H1 (cell line): ENCODE measurements at regions not wholly inside any gene's neighbourhood (a gene's known extent, or its start where the extent isn't known, plus 50 kb on each side); places are given as distances from the start of the nearest gene placed in this dataset.

Source experiments
- CTCF ChIA-PET: fragments of 300-600 bp; sonication (Branson Sonifier 250); formaldehyde crosslinking; loops from one replicate; lab custom pipeline; 2021; ENCODE audit not compliant: partially characterized antibody; lab: Charles Lee
- POLR2A ChIA-PET: fragments of 300-600 bp; sonication (Branson Sonifier 250); formaldehyde crosslinking; loops from one replicate; lab custom pipeline; 2021; ENCODE audit warnings: inconsistent platforms; ENCODE audit not compliant: partially characterized antibody; lab: Charles Lee
- DNase-seq, 2 experiments: peaks; one replicate each; pipeline versions ENCODE4 v3.0.0 to v3.0.0-alpha.2; 2010 to 2022; ENCODE audit warnings: low spot score in 2 of 2, low read depth in 1 of 2, mixed read lengths in 1 of 2
- FAIRE-seq: peaks from 2 replicates; lab custom pipeline; 2011; peaks lifted over from hg19 to GRCh38; lab: Jason Lieb, UNC
- H2AFZ ChIP-seq: 2 replicates; pipeline ENCODE4 v1.8.1; 2012; ENCODE audit warnings: low read length, inconsistent platforms
- H2AK5ac ChIP-seq: 2 replicates; pipeline ENCODE4 v1.6.1; 2013; ENCODE audit warnings: low read depth, low read length
- H2BK120ac ChIP-seq: replicated peaks from 2 replicates; pipeline ENCODE3; 2013; ENCODE audit warnings: low read depth, low read length, inconsistent platforms
- H2BK12ac ChIP-seq: 2 replicates; pipeline ENCODE4 v1.6.1; 2013; ENCODE audit warnings: low read depth, low read length
- H2BK15ac ChIP-seq: 2 replicates; pipeline ENCODE4 v1.6.1; 2013; ENCODE audit warnings: low read length
- H2BK20ac ChIP-seq: 2 replicates; pipeline ENCODE4 v1.6.1; 2013; ENCODE audit warnings: low read length
- H2BK5ac ChIP-seq: 2 replicates; pipeline ENCODE4 v1.6.1; 2013; ENCODE audit warnings: low read depth, low read length
- H3K14ac ChIP-seq: 2 replicates; pipeline ENCODE4 v1.6.1; 2013; ENCODE audit warnings: inconsistent platforms; ENCODE audit not compliant: insufficient read length
- H3K18ac ChIP-seq: 2 replicates; pipeline ENCODE4 v1.6.1; 2013; ENCODE audit warnings: low read length; ENCODE audit errors: extremely low read depth
- H3K23ac ChIP-seq: 2 replicates; pipeline ENCODE4 v1.6.1; 2013; ENCODE audit warnings: inconsistent platforms; ENCODE audit not compliant: insufficient read length
- H3K23me2 ChIP-seq: 2 replicates; pipeline ENCODE4 v1.6.1; 2013; ENCODE audit warnings: low read depth, low read length
- H3K27ac ChIP-seq: 2 replicates; pipeline ENCODE4 v1.6.1; 2011; ENCODE audit warnings: low read depth, low read length, inconsistent platforms
- H3K27me3 ChIP-seq, 4 experiments: replicated peaks in 1 of 4; 1 replicate in 1 of 4; 2 replicates in 3 of 4; pipeline versions ENCODE4 v1.6.1 to v1.8.1; 2011 to 2013; ENCODE audit warnings: low read length in 3 of 4, mild to moderate bottlenecking in 3 of 4, inconsistent platforms in 2 of 4, mixed read lengths in 2 of 4, moderate library complexity in 1 of 4; ENCODE audit not compliant: control insufficient read depth in 3 of 4, insufficient read depth in 3 of 4; ENCODE audit errors: extremely low read depth in 1 of 4
- H3K36me3 ChIP-seq, 4 experiments: 2 replicates each; pipeline versions ENCODE4 v1.6.1 to v1.8.1; 2011 to 2013; ENCODE audit warnings: mild to moderate bottlenecking in 4 of 4, low read length in 3 of 4, moderate library complexity in 2 of 4, control low read depth in 1 of 4, inconsistent platforms in 1 of 4; ENCODE audit not compliant: insufficient read depth in 4 of 4, control insufficient read depth in 2 of 4
- H3K4ac ChIP-seq: replicated peaks from 2 replicates; pipeline ENCODE3; 2013; ENCODE audit warnings: low read length, low read depth, mixed read lengths, inconsistent platforms; ENCODE audit not compliant: insufficient read length
- H3K4me1 ChIP-seq, 4 experiments: replicated peaks in 1 of 4; 1 replicate in 1 of 4; 2 replicates in 3 of 4; pipeline versions ENCODE4 v1.6.1 to v1.8.1; 2011 to 2013; ENCODE audit warnings: low read length in 3 of 4, inconsistent platforms in 2 of 4, mixed read lengths in 1 of 4; ENCODE audit not compliant: insufficient read depth in 4 of 4, control insufficient read depth in 3 of 4
- H3K4me2 ChIP-seq, 2 experiments: 2 replicates each; pipeline versions ENCODE4 v1.6.1 to v1.8.1; 2011 to 2013; ENCODE audit warnings: low read depth in 2 of 2, low read length in 2 of 2, control low read depth in 1 of 2, inconsistent platforms in 1 of 2, mild to moderate bottlenecking in 1 of 2; ENCODE audit not compliant: insufficient read depth in 1 of 2
- H3K4me3 ChIP-seq, 4 experiments: fragments of 200-600, 300-600 bp in 1 of 4; sonication (generic), shearing (Covaris generic), sonication (Bioruptor Twin) in 1 of 4; 2 replicates each; pipeline versions ENCODE4 v1.5.1 to v1.8.1; 2011 to 2016; ENCODE audit warnings: low read length in 4 of 4, low read depth in 3 of 4, control low read depth in 2 of 4, inconsistent platforms in 2 of 4, mild to moderate bottlenecking in 2 of 4, mixed read lengths in 1 of 4, moderate library complexity in 1 of 4; ENCODE audit not compliant: insufficient read depth in 2 of 4; ENCODE audit errors: extremely low read depth in 1 of 4
- H3K56ac ChIP-seq: replicated peaks from 2 replicates; pipeline ENCODE3; 2013; ENCODE audit warnings: low read depth, mild to moderate bottlenecking, mixed read lengths, low read length, inconsistent platforms; ENCODE audit not compliant: insufficient read length
- H3K79me1 ChIP-seq: 2 replicates; pipeline ENCODE4 v1.6.1; 2013; ENCODE audit warnings: low read depth, low read length, control low read depth
- H3K79me2 ChIP-seq, 2 experiments: 2 replicates each; pipeline versions ENCODE4 v1.6.1 to v1.8.1; 2012 to 2013; ENCODE audit warnings: low read length in 2 of 2, mild to moderate bottlenecking in 2 of 2, inconsistent platforms in 1 of 2; ENCODE audit not compliant: insufficient read depth in 2 of 2, control insufficient read depth in 1 of 2
- H3K9ac ChIP-seq, 4 experiments: replicated peaks in 1 of 4; 1 replicate in 1 of 4; 2 replicates in 3 of 4; pipeline versions ENCODE4 v1.6.1 to v1.8.1; 2011 to 2013; ENCODE audit warnings: low read depth in 3 of 4, low read length in 3 of 4, control low read depth in 2 of 4, mild to moderate bottlenecking in 2 of 4, moderate library complexity in 2 of 4, inconsistent platforms in 1 of 4; ENCODE audit errors: extremely low read depth in 1 of 4
- H3K9me3 ChIP-seq, 2 experiments: 2 replicates each; pipeline versions ENCODE4 v1.6.1 to v1.8.1; 2012 to 2013; ENCODE audit warnings: mild to moderate bottlenecking in 2 of 2, moderate library complexity in 2 of 2, control low read depth in 1 of 2, inconsistent platforms in 1 of 2, low read depth in 1 of 2, low read length in 1 of 2, mixed read lengths in 1 of 2; ENCODE audit not compliant: insufficient read depth in 2 of 2
- H4K20me1 ChIP-seq, 2 experiments: replicated peaks in 1 of 2; 2 replicates each; pipeline versions ENCODE3 to v1.8.1; 2011 to 2013; ENCODE audit warnings: inconsistent platforms in 2 of 2, low read length in 2 of 2, mild to moderate bottlenecking in 1 of 2; ENCODE audit not compliant: insufficient read depth in 2 of 2, control insufficient read depth in 1 of 2
- H4K5ac ChIP-seq: 2 replicates; pipeline ENCODE4 v1.6.1; 2013; ENCODE audit warnings: low read length, low read depth, mixed read lengths, inconsistent platforms; ENCODE audit not compliant: insufficient read length
- H4K8ac ChIP-seq: 2 replicates; pipeline ENCODE4 v1.8.0; 2013; ENCODE audit warnings: mild to moderate bottlenecking, moderate library complexity, low read length, inconsistent platforms; ENCODE audit not compliant: insufficient read depth; ENCODE audit errors: extremely low read depth
- H4K91ac ChIP-seq: replicated peaks from 2 replicates; pipeline ENCODE3; 2013; ENCODE audit warnings: low read length, mixed read lengths, inconsistent platforms; ENCODE audit not compliant: insufficient read length
- EP300 ChIP-seq, 2 experiments: IDR thresholded peaks; 1 replicate in 1 of 2; 2 replicates in 1 of 2; pipeline ENCODE4 v1.6.1; 2011 to 2012; ENCODE audit warnings: low read depth in 2 of 2, low read length in 2 of 2, mild to moderate bottlenecking in 2 of 2, borderline replicate concordance in 1 of 2, inconsistent platforms in 1 of 2, moderate library complexity in 1 of 2
- KDM5A ChIP-seq: fragments of 200-600 bp; IDR thresholded peaks from 2 replicates; pipeline ENCODE4 v1.7.1; 2012; ENCODE audit warnings: mild to moderate bottlenecking, low read length, inconsistent platforms, mixed read lengths
- whole genome bisulfite sequencing, 2 experiments: shearing (Covaris generic) in 1 of 2; methylation state at CpG; one replicate each; pipeline versions ENCODE4 v1.1.6 to v1.1.7; 2013 to 2015; ENCODE audit warnings: low lambda C conversion rate in 2 of 2, mixed read lengths in 2 of 2, inconsistent platforms in 1 of 2, low coverage in 1 of 2, missing lambda C conversion rate in 1 of 2; ENCODE audit not compliant: insufficient replicate concordance in 2 of 2, insufficient coverage in 1 of 2, insufficient read length in 1 of 2; ENCODE audit errors: extremely low coverage in 1 of 2, missing lambda C conversion rate in 1 of 2; 5-methylcytosine and 5-hydroxymethylcytosine counted together

DNA sequence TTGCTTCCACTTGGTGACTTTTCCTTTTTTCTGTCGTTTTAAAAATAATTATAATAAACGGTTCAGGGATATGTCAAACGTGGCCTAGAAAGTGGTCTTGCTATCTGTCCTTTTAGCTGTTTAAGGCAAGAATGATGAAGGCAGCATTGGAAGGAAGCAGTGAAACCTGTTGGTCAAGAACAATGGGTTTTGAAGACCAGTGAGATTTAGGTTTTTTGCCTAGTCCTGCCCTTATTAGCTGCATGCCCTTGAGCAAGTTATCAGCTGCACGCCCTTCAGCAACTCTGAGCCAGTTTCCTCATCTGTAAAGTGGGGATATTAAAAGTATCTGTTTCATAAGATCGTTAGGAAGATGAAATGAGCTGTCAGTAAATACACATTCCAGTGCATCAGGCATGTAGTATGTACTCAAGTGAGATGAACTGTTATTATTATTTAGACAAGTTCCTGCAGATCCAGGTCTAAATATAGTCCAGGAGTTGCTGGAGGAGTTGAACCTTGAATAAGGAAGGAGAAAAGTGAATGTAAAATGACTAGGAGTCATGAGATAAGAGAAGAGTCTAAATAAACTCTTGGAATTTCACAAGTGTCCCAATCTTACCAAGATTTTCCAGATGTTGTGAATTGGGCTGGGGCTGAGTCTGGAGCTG, 90.8 kb upstream of the HSD17B12 start:
- Histone ChIP-seq H3K56ac (no peak overlapping the region), H2BK120ac (no peak overlapping the region), H3K18ac (no peak overlapping the region), H2BK12ac (no peak overlapping the region), H3K23me2 (no peaks in the 10 kb centered on the region), H3K79me1 (no peaks in the 10 kb centered on the region), H2BK5ac (no peak overlapping the region), H4K5ac (no peak overlapping the region), H2BK20ac (no peak overlapping the region), H3K9me3 (no peaks in the 10 kb centered on the region), H3K4me3 (no peak overlapping the region), H3K9ac (no peak overlapping the region; a peak in 1 of 7 replicates), H3K36me3 (no peaks in the 10 kb centered on the region), H3K4me1 (no peaks in the 10 kb centered on the region), H4K91ac (no peak overlapping the region), H2AK5ac (no peak overlapping the region), H3K27ac (no peak overlapping the region), H4K20me1 (no peaks in the 10 kb centered on the region), H3K79me2 (no peaks in the 10 kb centered on the region), H3K4ac (no peak overlapping the region), H3K23ac (no peak overlapping the region), H3K14ac (no peak overlapping the region), H2AFZ (no peak overlapping the region), H2BK15ac (peak overlapping the region; percentile 31; the same call in 1 of the 2 replicates), H3K27me3 (peaks cover 3 to 6% (median 6%) of the 10 kb centered on the region in 4 experiments), H4K8ac (no peak overlapping the region), H3K4me2 (no peak overlapping the region)
- CTCF ChIA-PET = interaction anchor here (0.6 to 1.8 kb wide), 4 partner anchors 8 to 274 kb away, joined by 3 to 7 read pairs (median 3); no protein-coding TSS in a partner anchor
- POLR2A ChIA-PET = no interaction called here
- 92% methylated on average over 5 of the region's 5 CpGs; no CpG with 5 or more reads in 1 of the 2 experiments for WGBS, 2 experiments
- no peak for FAIRE-seq
- DNase-seq = no peak
- TF ChIP-seq EP300 (IDR thresholded peaks at IDR 0.05; ENCODE audit: borderline replicate concordance in 1 of 2, low read depth in 2 of 2, low read length in 2 of 2) = no peak
- TF ChIP-seq KDM5A = no peak
